GM12865 (cell line): ENCODE measurements at regions not wholly inside any gene's neighbourhood (a gene's known extent, or its start where the extent isn't known, plus 50 kb on each side); places are given as distances from the start of the nearest gene placed in this dataset.
"Not testable (repeated sequence)": the region's sequence is repeated elsewhere in the genome, so short reads cannot be mapped to it uniquely, and the experiment has no call there.

Experiments used
- DNase-seq: peaks from one replicate; pipeline ENCODE4 v3.0.0; 2010; ENCODE audit warnings: low read depth
- H3K4me3 ChIP-seq: 2 replicates; pipeline ENCODE4 v1.5.1; 2011; ENCODE audit warnings: mild to moderate bottlenecking, low read depth, low read length, control low read depth
- CTCF ChIP-seq: IDR thresholded peaks from 2 replicates; pipeline ENCODE4 v1.5.1; 2011; ENCODE audit warnings: low read length, control low read depth, low read depth, inconsistent platforms; ENCODE audit not compliant: insufficient read depth; ENCODE audit errors: missing control alignments

DNA sequence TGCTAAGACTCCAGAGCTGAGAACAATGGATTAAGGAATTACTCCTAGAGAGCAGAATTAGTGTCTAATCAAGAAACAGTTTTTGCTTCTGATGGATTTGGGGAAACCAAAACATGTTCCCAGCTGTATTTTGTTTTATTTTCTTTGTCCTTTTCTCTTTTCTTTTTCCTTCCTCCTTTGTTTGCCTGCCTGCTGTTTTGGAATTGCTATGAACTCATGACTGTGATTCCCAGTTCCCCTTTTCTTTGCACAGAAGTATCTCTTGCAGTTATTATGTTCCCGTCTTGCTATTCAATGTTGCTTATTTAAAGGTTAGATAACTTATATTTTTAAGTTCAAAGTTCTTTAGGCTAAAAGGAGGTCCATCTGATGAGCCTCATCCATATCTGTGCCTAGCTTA lies 77.0 kb upstream of the GBE1 start:
- no peak for DNase-seq
- TF ChIP-seq CTCF, result no peak

GRCh38 chr3:81837071-81837593 lies 75.7 kb upstream of the GBE1 start:
- no peak overlapping the region for H3K4me3 ChIP-seq
- no peak for TF ChIP-seq CTCF
- DNase-seq, result no peak

More for the DNA sequence above, 77.0 kb upstream of the GBE1 start:
- no peak overlapping the region for H3K4me3 ChIP-seq

DNA sequence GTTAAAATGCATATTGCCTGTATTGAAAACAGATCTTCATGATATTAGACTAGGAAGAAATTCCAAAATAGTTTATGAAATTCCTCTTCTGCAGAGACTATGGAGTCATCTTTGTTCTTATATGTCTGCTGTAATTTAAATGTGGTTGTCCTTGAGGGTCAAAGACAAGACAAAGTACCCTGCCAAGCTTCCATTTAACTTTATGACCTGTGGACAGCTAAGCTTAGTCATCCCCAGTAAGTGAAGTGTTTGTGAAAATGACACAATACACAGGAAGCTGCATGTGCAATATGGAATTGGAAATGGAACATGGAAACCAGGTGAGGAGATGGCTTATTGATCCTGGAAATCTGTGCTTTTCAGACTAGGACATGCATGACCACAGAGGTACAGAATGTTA lies 68.5 kb upstream of the GBE1 start:
- DNase-seq, result no peak
- no peak overlapping the region for H3K4me3 ChIP-seq
- TF ChIP-seq CTCF, result no peak

DNA sequence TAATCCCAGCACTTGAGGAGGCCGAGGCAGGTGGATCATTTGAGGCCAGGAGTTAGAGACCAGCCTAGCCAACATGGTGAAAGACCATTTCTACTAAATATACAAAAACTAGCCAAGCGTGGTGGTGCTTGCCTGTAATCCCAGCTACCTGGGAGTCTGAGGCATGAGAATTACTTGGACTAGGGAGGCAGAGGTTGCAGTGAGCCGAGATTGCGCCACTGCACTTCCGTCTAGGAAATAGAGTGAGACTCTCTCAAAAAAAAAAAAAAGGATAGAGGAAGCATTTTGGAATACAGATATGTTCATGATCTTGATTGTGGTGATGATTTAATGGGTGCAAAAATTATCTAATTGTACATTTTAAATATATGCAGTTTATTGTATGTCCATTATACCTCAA lies 67.8 kb upstream of the GBE1 start:
- not testable (repeated sequence) for DNase-seq, H3K4me3 ChIP-seq

DNA sequence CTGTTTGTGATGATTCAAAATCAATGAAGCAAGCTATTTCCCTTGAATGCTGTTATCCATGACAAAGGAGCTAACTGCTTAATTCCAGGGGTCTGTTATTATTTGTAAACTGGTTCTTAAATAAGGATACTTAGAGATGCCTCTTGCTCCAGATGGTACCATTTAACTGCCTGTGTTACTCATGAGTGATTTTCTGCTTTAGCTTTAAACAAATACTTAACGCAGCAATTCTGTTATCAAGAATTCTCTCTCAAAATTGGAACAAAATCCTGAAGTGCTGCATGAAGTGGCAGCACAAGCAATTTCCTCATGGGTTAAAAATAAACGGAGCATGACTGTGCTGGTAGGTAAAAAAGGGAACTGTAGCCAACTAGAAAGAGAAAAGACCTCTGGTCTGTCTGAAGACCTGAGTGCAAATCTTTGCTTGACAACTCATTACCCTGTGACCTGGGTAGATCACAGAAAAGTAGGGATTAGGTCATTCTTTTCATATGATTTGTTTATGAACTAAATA lies 62.5 kb upstream of the GBE1 start:
- TF ChIP-seq CTCF, result no peak
- no peak overlapping the region for H3K4me3 ChIP-seq
- DNase-seq, result peak; percentile 53

GRCh38 chr3:81823086-81823485 lies 61.6 kb upstream of the GBE1 start:
- no peak for TF ChIP-seq CTCF
- DNase-seq, result no peak
- H3K4me3 ChIP-seq, result no peak overlapping the region

DNA sequence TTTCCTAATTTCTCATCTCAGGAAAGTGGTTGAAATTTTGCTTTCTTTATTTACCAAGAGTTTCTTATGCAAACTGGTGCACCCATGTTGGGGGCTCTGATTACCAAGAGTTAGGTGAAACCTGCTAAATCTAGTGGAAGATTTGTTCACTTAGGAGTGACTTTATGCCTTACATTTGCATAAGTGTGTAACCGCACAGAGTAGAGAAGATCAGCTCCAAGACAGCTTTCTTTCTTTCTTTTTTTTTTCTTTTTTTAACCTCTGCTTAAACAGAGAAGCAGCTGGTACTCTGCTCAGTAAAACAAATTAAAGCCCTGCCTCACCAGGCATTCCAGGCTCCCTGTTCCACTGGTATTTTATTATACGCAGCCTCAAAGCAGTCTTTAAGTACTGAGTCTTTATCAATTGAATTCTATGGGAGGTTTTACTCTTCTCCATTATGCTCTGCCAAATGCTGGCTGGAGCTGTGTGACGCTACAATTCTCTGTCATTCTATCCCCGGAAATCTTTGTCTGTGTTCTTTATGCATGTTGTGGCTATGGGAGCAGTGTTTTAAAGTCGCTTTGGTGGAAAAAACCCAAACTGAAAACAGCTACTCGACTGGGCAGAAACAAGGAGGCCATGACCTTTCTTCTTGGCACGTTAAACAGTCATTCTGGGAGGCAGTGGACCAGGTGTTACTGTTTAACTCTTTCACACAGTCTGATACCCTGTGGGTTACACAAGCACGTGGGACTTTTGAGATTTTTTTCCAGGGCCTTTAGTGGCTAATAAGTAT lies 55.2 kb upstream of the GBE1 start:
- peak overlapping the region; percentile 7; the same call in 1 of the 2 replicates for H3K4me3 ChIP-seq
- DNase-seq, result peak; percentile 92
- no peak for TF ChIP-seq CTCF

DNA sequence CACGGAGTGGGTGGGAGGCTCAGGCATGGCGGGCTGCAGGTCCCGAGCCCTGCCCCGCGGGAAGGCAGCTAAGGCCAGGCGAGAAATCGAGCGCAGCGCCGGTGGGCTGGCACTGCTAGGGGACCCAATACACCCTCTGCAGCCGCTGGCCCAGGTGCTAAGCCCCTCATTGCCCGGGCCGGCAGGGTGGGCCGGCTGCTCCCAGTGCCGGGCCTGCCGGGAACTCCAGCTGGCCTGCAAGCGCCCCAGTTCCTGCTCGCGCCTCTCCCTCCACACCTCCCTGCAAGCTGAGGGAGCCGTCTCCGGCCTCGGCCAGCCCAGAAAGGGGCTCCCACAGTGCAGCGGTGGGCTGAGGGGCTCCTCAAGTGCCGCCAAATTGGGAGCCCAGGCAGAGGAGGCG lies 50.7 kb upstream of the GBE1 start:
- H3K4me3 ChIP-seq, DNase-seq: not testable (repeated sequence)
